ENCODE measurements at regions not wholly inside any gene's neighbourhood (a gene's known extent, or its start where the extent isn't known, plus 50 kb on each side); places are given as distances from the start of the nearest gene placed in this dataset.

DNA sequence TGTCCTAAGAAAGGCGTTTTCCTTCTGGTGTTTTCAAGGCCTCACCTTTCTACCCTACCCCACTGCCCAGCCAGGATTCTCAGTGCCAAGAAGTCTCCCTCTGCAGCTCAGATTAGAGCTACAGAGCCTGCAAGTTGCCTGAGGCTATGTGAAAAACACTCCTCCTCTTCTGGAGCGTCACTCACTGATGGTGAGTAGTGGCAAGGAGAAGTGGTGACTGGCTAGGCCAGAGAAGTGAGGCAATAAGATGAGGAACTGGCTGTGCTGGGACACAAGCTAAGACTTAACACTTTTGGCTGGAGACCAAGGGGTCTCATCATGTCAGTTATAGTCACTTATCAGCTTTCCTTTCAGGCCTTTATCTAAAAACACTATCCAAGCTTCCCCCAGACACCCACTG is 86.7 kb upstream of the PRKAR2B start:
- Histone ChIP-seq H3K27me3 (no peaks in the 10 kb centered on the region), H3K9me3 (no peaks in the 10 kb centered on the region), H3K4me3 (no peak overlapping the region), H3K27ac (no peak overlapping the region), H3K4me1 (no peaks in the 10 kb centered on the region), H3K36me3 (no peaks in the 10 kb centered on the region)
- WGBS (ENCODE audit: insufficient coverage, low coverage, low lambda C conversion rate, missing lambda C conversion rate): 78% methylated on average over 2 of the region's 2 CpGs
- TF ChIP-seq POLR2A (IDR thresholded peaks at IDR 0.05): no peak
- TF ChIP-seq, protein P1, sequence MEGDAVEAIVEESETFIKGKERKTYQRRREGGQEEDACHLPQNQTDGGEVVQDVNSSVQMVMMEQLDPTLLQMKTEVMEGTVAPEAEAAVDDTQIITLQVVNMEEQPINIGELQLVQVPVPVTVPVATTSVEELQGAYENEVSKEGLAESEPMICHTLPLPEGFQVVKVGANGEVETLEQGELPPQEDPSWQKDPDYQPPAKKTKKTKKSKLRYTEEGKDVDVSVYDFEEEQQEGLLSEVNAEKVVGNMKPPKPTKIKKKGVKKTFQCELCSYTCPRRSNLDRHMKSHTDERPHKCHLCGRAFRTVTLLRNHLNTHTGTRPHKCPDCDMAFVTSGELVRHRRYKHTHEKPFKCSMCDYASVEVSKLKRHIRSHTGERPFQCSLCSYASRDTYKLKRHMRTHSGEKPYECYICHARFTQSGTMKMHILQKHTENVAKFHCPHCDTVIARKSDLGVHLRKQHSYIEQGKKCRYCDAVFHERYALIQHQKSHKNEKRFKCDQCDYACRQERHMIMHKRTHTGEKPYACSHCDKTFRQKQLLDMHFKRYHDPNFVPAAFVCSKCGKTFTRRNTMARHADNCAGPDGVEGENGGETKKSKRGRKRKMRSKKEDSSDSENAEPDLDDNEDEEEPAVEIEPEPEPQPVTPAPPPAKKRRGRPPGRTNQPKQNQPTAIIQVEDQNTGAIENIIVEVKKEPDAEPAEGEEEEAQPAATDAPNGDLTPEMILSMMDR (IDR thresholded peaks at IDR 0.05): no peak
- ATAC-seq: peak; percentile 54 to 72 (median 62)
- intact Hi-C loops (cut with DNase I): no loop called here
- no peak for DNase-seq

DNA sequence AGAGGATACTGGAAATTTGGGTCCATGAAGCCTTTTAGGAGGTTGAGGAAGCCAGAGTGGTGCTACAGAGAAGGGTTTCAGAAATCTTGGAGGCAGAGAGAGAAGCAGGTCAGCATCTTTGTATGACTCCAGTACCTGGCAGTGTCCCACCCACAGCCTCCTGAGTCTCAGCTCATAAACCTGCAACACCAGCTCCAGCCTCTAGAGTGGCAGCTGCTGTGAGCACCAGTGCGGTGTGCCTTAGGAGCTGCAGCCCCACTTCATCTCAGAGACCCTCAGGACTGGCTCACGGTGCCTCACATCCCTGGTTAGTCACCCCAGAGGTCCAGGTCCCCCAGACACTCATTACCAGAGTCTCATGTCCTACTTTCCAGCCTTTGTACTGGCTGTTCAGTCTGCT is 84.8 kb upstream of the PRKAR2B start:
- Histone ChIP-seq H3K4me1 (no peaks in the 10 kb centered on the region), H3K27ac (no peak overlapping the region), H3K36me3 (no peaks in the 10 kb centered on the region), H3K9me3 (no peaks in the 10 kb centered on the region), H3K27me3 (no peaks in the 10 kb centered on the region), H3K4me3 (no peak overlapping the region)
- no CpG with 5 or more reads among the region's 2 CpGs for WGBS (ENCODE audit: insufficient coverage, low coverage, low lambda C conversion rate, missing lambda C conversion rate)
- no peak for DNase-seq
- TF ChIP-seq POLR2A (IDR thresholded peaks at IDR 0.05): no peak
- TF ChIP-seq, protein P1 (IDR thresholded peaks at IDR 0.05): no peak
- peak in 2 of 4 donors; percentile 16 to 33 for ATAC-seq
- intact Hi-C loops (cut with DNase I): no loop called here

DNA sequence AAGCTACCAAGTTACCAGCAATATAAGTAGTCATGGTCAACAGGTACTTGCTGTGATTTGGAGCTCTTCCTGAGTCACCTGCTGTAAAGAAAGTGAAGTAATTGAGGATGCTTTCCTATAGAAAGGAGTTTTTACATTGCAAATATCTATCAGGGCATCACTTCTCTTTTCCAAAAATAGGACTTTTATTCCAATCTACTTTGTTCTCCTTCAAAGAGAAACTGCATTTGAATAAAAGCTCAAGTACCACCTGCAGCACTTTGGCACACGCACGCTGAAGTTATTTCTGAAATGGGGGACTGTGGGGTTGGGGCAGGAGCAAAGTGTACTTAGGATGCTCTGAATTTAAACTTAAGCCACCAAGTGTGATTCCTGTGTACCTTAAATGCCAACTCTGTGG is 81.8 kb upstream of the PRKAR2B start:
- Histone ChIP-seq H3K4me3 (no peak overlapping the region), H3K4me1 (no peaks in the 10 kb centered on the region), H3K9me3 (no peaks in the 10 kb centered on the region), H3K36me3 (no peaks in the 10 kb centered on the region), H3K27me3 (no peaks in the 10 kb centered on the region), H3K27ac (no peak overlapping the region)
- DNase-seq (no peak), ATAC-seq (no peak)
- 89% methylated on average over 2 of the region's 2 CpGs for WGBS (ENCODE audit: insufficient coverage, low coverage, low lambda C conversion rate, missing lambda C conversion rate)
- TF ChIP-seq, protein P1 (IDR thresholded peaks at IDR 0.05): no peak
- TF ChIP-seq POLR2A (IDR thresholded peaks at IDR 0.05): no peak
- intact Hi-C loops (cut with DNase I): no loop called here

DNA sequence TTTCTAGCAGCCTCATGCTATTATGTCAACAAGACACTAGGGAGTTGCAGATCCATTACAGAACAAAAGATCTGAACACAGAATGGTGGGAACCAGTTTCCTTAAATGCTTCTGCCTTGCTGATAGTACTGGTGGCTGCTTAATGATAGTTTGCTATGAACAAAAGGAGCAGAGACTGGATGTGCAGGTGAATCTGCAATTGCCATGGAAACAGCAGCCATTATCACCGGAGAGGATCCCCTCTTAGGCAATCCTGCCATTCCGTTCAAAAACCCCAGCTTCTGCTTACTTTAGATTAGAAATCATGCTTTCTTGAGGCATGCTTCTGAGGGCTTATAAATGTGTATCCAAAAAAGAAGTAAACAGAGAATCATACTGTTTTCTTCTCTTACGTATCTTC is 80.0 kb upstream of the PRKAR2B start:
- TF ChIP-seq, protein P1 (IDR thresholded peaks at IDR 0.05): no peak
- no peak for TF ChIP-seq POLR2A (IDR thresholded peaks at IDR 0.05)
- intact Hi-C loops (cut with DNase I): no loop called here
- Histone ChIP-seq H3K27ac (no peak overlapping the region), H3K4me1 (no peaks in the 10 kb centered on the region), H3K36me3 (no peaks in the 10 kb centered on the region), H3K4me3 (no peak overlapping the region), H3K9me3 (no peaks in the 10 kb centered on the region), H3K27me3 (no peaks in the 10 kb centered on the region)
- ATAC-seq (no peak), DNase-seq (no peak)
- WGBS (ENCODE audit: insufficient coverage, low coverage, low lambda C conversion rate, missing lambda C conversion rate): 28% methylated on average over 3 of the region's 3 CpGs

DNA sequence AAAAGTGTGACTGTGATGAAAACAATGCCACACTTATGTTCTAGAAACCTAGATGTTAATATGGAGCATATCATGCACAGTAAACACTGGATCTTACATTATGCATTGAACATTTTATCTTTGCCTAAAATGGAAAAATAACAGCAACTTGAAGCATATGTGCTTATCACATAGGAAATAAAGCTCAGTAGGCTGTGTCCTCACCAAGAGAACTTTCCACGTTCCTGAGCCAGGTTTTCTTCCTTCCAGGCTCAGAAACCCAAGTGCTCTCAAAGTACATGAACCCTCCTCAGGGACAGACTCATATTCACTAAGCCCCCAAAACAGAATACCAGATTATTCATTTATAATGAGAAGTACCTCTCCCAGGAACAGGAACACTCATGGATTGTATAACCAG is 79.4 kb upstream of the PRKAR2B start:
- Histone ChIP-seq H3K27ac (no peak overlapping the region), H3K9me3 (no peaks in the 10 kb centered on the region), H3K4me1 (no peaks in the 10 kb centered on the region), H3K27me3 (no peaks in the 10 kb centered on the region), H3K4me3 (no peak overlapping the region), H3K36me3 (no peaks in the 10 kb centered on the region)
- TF ChIP-seq, protein P1 (IDR thresholded peaks at IDR 0.05): no peak
- TF ChIP-seq POLR2A (IDR thresholded peaks at IDR 0.05): no peak
- no peak for DNase-seq
- intact Hi-C loops (cut with DNase I): no loop called here
- ATAC-seq: peak in 1 of 4 donors; percentile 38
- WGBS (ENCODE audit: insufficient coverage, low coverage, low lambda C conversion rate, missing lambda C conversion rate): 25% methylated on average over 1 of the region's 1 CpG

All from right lobe of liver (tissue), 6 donors.